ENCODE measurements at regions not wholly inside any gene's neighbourhood (a gene's known extent, or its start where the extent isn't known, plus 50 kb on each side); places are given as distances from the start of the nearest gene placed in this dataset.

DNA sequence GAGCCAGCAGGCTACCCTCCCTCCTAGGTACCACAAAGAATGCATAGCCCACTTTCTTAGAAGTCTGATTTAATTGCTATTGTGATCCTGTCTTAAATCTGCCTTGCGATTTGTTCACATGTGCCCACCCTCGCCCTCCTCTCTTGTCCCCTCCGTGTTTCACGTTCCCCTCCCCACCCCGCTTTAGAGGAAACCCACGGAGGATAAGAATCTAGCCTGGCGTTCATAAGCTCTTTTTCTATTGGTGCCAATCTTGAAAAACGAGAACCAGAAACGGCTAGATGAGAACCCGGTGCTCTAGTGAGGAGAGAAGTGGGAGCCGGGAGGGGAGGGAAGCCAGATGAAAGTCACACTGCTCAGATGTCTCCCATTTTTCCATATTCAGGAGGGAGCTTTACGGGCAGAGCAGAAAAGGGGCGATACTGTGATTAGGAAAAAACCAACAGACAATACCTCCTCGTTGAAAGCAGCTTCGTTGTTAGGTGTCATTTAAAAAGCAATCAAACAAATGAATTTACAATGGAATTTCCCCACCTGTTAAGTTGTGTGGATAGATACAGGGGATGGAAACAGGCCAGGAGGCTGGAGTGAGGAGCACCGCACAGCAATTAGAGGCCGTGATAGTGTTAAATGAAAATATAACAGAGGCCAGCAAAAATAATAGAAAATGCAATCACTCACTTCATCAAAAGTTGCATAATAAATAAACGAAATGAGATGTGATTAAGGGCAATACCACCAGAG, 272.1 kb downstream of the GATA3 start:
- TF ChIP-seq TEAD4 (IDR thresholded peaks at IDR 0.05): no peak
- no peak for TF ChIP-seq CREB1 (IDR thresholded peaks at IDR 0.05; ENCODE audit: low read depth)
- TF ChIP-seq, protein P1, sequence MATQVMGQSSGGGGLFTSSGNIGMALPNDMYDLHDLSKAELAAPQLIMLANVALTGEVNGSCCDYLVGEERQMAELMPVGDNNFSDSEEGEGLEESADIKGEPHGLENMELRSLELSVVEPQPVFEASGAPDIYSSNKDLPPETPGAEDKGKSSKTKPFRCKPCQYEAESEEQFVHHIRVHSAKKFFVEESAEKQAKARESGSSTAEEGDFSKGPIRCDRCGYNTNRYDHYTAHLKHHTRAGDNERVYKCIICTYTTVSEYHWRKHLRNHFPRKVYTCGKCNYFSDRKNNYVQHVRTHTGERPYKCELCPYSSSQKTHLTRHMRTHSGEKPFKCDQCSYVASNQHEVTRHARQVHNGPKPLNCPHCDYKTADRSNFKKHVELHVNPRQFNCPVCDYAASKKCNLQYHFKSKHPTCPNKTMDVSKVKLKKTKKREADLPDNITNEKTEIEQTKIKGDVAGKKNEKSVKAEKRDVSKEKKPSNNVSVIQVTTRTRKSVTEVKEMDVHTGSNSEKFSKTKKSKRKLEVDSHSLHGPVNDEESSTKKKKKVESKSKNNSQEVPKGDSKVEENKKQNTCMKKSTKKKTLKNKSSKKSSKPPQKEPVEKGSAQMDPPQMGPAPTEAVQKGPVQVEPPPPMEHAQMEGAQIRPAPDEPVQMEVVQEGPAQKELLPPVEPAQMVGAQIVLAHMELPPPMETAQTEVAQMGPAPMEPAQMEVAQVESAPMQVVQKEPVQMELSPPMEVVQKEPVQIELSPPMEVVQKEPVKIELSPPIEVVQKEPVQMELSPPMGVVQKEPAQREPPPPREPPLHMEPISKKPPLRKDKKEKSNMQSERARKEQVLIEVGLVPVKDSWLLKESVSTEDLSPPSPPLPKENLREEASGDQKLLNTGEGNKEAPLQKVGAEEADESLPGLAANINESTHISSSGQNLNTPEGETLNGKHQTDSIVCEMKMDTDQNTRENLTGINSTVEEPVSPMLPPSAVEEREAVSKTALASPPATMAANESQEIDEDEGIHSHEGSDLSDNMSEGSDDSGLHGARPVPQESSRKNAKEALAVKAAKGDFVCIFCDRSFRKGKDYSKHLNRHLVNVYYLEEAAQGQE (IDR thresholded peaks at IDR 0.05; ENCODE audit: low read depth): no peak
- TF ChIP-seq EGR1 (IDR thresholded peaks at IDR 0.05): no peak
- TF ChIP-seq, protein P2, sequence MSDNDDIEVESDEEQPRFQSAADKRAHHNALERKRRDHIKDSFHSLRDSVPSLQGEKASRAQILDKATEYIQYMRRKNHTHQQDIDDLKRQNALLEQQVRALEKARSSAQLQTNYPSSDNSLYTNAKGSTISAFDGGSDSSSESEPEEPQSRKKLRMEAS (IDR thresholded peaks at IDR 0.05): no peak
- no peak for TF ChIP-seq EP300 (IDR thresholded peaks at IDR 0.05; ENCODE audit: borderline replicate concordance)
- no peak for TF ChIP-seq RAD21 (IDR thresholded peaks at IDR 0.05; ENCODE audit: low read depth)
- no peak for TF ChIP-seq TAF1 (IDR thresholded peaks at IDR 0.05; ENCODE audit: low read depth)
- no peak for TF ChIP-seq FOXM1 (IDR thresholded peaks at IDR 0.05; ENCODE audit: borderline replicate concordance, low read depth)
- TF ChIP-seq YY1 (IDR thresholded peaks at IDR 0.05; ENCODE audit: low read depth): no peak
- TF ChIP-seq TCF12 (IDR thresholded peaks at IDR 0.05; ENCODE audit: low read depth): no peak
- no peak for TF ChIP-seq CEBPB (IDR thresholded peaks at IDR 0.05)
